Epithelial cell of proximal tubule (primary cell): ENCODE measurements at regions not wholly inside any gene's neighbourhood (a gene's known extent, or its start where the extent isn't known, plus 50 kb on each side); places are given as distances from the start of the nearest gene placed in this dataset.

Experiments used
- DNase-seq: peaks from one replicate; pipeline ENCODE4 v3.0.0-alpha.2; 2011; ENCODE audit warnings: low read depth
- H3K4me3 ChIP-seq: 2 replicates; pipeline ENCODE4 v1.5.1; 2011; ENCODE audit warnings: low read depth, mild to moderate bottlenecking, low read length
- TF ChIP-seq, protein P1 (sequence below): conservative IDR thresholded peaks from 2 replicates; pipeline ENCODE4 v1.5.1; 2012; ENCODE audit warnings: low read depth, mild to moderate bottlenecking, low read length

DNA sequence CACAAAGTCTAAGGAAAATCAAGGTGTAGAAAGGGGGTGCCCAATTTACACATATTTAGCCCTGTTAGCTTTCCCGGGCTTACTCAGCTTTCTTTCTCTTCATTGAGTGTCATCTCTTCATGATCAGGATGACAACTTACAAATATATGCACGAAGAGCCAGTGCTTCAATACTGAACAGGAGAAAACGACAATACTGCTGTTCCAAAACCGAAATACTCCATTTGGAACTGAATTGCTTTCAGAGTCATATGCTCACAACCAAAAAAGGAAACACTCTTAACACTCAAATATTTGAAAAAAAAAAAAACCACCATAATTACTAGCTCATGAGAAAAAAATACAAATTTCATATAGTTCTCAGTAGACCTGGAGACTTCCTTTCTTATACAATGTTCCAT, 272.1 kb upstream of the DUSP10 start:
- no peak for DNase-seq
- no peak overlapping the region for H3K4me3 ChIP-seq
- TF ChIP-seq, protein P1, sequence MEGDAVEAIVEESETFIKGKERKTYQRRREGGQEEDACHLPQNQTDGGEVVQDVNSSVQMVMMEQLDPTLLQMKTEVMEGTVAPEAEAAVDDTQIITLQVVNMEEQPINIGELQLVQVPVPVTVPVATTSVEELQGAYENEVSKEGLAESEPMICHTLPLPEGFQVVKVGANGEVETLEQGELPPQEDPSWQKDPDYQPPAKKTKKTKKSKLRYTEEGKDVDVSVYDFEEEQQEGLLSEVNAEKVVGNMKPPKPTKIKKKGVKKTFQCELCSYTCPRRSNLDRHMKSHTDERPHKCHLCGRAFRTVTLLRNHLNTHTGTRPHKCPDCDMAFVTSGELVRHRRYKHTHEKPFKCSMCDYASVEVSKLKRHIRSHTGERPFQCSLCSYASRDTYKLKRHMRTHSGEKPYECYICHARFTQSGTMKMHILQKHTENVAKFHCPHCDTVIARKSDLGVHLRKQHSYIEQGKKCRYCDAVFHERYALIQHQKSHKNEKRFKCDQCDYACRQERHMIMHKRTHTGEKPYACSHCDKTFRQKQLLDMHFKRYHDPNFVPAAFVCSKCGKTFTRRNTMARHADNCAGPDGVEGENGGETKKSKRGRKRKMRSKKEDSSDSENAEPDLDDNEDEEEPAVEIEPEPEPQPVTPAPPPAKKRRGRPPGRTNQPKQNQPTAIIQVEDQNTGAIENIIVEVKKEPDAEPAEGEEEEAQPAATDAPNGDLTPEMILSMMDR, result no peak

DNA sequence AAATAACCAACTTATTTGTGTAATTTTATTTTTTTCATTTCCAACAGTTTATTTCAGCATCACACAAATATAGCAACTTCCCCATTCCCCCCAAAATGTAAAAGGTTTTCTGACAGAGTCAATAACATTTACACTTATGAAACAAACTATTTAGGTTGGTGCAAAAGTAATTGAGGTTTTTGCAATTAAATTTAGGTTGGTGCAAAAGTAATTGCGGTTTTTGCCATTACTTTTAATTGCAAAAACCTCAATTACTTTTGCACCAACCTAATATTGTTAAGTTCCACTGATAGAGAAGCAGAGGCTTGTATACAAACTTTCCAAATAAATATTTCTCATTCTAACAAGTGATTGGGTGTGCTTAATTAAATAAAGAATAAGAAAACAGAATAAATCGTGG, 270.9 kb upstream of the DUSP10 start:
- TF ChIP-seq, protein P1, result no peak
- DNase-seq, result no peak
- H3K4me3 ChIP-seq, result no peak overlapping the region

DNA sequence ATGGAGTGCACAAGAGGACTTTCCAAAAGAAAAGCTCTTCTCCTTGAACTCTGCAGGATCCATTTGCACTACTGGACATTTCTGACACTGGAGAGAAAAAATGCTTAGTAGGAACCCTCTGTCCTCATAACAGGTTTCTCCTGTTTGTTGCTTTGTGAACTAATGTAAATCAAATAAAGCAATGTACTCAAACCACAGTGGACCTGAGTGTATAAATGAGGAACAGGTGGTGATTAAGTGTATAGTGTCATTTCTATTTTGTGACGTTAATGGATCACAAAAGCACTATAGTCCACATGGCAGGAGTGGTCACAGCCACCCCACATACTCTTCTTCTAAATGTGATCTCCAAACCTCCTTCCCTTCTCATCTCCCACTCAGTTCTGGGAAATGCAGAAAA, 268.4 kb upstream of the DUSP10 start:
- TF ChIP-seq, protein P1, result no peak
- DNase-seq, result no peak

DNA sequence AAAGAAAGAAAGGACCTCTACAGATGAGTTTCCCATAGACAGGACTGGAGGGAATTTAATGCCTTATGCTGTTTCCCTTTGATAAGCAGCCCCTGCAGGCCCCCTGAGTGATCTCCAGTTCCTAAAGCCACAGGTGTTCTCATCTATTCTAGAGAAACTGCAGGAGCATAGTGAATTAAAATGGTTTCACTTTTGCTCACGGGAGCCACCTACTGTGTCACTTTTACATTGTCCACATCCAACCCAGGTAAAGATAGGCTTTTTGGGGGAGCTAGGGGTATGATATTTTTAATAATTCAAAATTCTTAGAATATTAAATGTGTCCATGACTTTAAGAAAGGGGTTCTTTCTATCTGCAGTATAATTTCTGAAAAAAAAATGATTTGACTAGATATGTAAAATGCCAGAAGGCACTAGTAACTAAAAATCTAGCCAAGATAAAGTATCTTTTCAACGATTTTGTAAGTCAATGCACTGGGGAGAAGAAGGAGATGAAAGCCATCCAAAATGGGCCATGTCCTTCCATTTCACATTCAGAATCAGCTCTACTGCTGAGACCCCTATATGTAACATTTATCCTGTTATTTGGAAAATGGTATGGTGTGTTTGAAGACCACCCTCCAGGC, 267.3 kb upstream of the DUSP10 start:
- DNase-seq, result no peak
- TF ChIP-seq, protein P1, result peak; percentile 59
- H3K4me3 ChIP-seq, result no peak overlapping the region

More for the DNA sequence above, 268.4 kb upstream of the DUSP10 start:
- no peak overlapping the region for H3K4me3 ChIP-seq

DNA sequence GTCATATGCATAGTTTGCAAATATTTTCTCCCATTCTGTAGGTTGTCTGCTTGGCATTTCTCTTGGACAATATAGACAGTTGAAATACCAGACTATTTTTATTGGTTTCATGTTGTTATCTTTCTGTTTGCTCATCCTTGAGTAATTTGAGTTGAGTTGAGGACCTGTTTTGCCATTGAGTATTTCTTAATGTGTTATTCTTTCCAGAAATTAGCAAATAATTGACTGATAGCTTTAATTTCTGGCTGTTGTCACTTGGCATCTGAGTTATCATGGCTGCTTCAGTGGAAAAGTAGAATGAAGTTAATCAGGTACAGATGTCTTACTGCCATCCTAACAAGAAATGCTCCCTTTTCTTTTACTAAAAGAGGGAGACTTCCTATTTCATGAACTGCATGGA, 264.8 kb upstream of the DUSP10 start:
- no peak for DNase-seq
- TF ChIP-seq, protein P1, result no peak
- H3K4me3 ChIP-seq, result no peak overlapping the region

DNA sequence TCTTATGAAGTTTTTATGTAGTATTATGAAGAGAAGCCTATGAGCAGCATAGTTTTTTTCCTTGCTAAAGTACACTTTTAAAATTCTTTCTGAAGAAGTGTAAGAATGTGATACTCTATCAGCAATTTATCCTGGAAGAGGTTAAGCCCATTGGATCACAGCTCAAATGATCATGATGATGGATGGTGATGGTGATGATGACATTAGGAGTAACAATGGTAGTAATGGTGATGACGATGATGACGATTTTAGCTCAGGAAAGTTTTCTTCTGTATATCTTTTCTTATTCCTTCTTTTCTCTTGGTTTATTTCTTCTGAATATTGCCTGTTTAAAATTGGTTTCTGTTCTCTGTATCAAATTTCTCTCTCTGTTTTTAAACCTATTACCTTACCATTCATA, 262.9 kb upstream of the DUSP10 start:
- no peak for DNase-seq
- no peak overlapping the region for H3K4me3 ChIP-seq
- TF ChIP-seq, protein P1, result no peak

DNA sequence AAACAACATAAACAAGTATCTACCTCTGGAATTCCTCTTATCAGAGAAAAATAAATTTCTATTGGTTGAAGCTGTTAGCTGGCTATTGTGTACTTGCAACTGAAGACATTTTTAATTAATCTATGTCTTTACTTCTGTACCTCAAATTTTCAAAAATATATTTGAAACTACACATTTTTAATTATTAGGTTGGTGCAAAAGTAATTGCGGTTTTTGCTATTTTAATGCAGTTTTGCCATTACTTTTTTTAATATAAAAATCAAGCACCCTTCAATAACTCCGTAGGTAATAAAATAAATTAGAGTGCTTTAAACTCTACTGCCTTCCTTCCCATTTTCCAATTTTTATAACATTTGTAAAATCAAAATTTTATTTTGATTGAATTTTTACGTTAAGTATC, 262.1 kb upstream of the DUSP10 start:
- TF ChIP-seq, protein P1, result no peak
- H3K4me3 ChIP-seq, result no peak overlapping the region
- no peak for DNase-seq
